ENCODE measurements at regions not wholly inside any gene's neighbourhood (a gene's known extent, or its start where the extent isn't known, plus 50 kb on each side); places are given as distances from the start of the nearest gene placed in this dataset.

DNA sequence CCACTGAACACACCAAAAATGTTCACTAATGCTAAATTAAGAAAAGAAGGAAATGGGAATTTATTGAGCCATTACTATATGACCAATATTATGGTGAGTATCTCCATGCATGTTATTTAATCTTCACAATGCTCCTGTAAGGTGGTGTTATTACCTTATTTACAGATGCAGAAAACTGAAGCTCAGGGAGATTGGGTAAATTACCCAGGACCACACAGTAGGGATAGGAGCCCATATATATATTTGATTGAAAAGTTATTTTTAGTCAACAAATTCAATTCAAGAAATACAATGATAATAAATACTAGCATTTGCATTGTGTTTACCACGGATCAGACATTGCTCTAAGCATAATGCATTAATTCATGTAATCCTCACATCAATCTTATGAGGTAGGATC lies 202.2 kb upstream of the FBXO11 start:
- TF ChIP-seq NFIC (IDR thresholded peaks at IDR 0.05) (no peak), TEAD4 (IDR thresholded peaks at IDR 0.05) (no peak), CREB1 (IDR thresholded peaks at IDR 0.05; ENCODE audit: low read depth) (no peak), EGR1 (IDR thresholded peaks at IDR 0.05) (no peak), YY1 (IDR thresholded peaks at IDR 0.05; ENCODE audit: low read depth) (no peak), FOXM1 (IDR thresholded peaks at IDR 0.05; ENCODE audit: borderline replicate concordance, low read depth) (no peak), RAD21 (IDR thresholded peaks at IDR 0.05; ENCODE audit: low read depth) (no peak), EP300 (IDR thresholded peaks at IDR 0.05; ENCODE audit: borderline replicate concordance) (no peak), TCF12 (IDR thresholded peaks at IDR 0.05; ENCODE audit: low read depth) (no peak), ZBTB7A (IDR thresholded peaks at IDR 0.05; ENCODE audit: low read depth) (no peak), CEBPB (IDR thresholded peaks at IDR 0.05) (no peak), TAF1 (IDR thresholded peaks at IDR 0.05; ENCODE audit: low read depth) (no peak)
- TF ChIP-seq, protein P1, sequence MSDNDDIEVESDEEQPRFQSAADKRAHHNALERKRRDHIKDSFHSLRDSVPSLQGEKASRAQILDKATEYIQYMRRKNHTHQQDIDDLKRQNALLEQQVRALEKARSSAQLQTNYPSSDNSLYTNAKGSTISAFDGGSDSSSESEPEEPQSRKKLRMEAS (IDR thresholded peaks at IDR 0.05): no peak
- TF ChIP-seq, protein P2, sequence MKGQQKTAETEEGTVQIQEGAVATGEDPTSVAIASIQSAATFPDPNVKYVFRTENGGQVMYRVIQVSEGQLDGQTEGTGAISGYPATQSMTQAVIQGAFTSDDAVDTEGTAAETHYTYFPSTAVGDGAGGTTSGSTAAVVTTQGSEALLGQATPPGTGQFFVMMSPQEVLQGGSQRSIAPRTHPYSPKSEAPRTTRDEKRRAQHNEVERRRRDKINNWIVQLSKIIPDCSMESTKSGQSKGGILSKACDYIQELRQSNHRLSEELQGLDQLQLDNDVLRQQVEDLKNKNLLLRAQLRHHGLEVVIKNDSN (IDR thresholded peaks at IDR 0.05): no peak
- TF ChIP-seq, protein P3, sequence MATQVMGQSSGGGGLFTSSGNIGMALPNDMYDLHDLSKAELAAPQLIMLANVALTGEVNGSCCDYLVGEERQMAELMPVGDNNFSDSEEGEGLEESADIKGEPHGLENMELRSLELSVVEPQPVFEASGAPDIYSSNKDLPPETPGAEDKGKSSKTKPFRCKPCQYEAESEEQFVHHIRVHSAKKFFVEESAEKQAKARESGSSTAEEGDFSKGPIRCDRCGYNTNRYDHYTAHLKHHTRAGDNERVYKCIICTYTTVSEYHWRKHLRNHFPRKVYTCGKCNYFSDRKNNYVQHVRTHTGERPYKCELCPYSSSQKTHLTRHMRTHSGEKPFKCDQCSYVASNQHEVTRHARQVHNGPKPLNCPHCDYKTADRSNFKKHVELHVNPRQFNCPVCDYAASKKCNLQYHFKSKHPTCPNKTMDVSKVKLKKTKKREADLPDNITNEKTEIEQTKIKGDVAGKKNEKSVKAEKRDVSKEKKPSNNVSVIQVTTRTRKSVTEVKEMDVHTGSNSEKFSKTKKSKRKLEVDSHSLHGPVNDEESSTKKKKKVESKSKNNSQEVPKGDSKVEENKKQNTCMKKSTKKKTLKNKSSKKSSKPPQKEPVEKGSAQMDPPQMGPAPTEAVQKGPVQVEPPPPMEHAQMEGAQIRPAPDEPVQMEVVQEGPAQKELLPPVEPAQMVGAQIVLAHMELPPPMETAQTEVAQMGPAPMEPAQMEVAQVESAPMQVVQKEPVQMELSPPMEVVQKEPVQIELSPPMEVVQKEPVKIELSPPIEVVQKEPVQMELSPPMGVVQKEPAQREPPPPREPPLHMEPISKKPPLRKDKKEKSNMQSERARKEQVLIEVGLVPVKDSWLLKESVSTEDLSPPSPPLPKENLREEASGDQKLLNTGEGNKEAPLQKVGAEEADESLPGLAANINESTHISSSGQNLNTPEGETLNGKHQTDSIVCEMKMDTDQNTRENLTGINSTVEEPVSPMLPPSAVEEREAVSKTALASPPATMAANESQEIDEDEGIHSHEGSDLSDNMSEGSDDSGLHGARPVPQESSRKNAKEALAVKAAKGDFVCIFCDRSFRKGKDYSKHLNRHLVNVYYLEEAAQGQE (IDR thresholded peaks at IDR 0.05; ENCODE audit: low read depth): no peak

DNA sequence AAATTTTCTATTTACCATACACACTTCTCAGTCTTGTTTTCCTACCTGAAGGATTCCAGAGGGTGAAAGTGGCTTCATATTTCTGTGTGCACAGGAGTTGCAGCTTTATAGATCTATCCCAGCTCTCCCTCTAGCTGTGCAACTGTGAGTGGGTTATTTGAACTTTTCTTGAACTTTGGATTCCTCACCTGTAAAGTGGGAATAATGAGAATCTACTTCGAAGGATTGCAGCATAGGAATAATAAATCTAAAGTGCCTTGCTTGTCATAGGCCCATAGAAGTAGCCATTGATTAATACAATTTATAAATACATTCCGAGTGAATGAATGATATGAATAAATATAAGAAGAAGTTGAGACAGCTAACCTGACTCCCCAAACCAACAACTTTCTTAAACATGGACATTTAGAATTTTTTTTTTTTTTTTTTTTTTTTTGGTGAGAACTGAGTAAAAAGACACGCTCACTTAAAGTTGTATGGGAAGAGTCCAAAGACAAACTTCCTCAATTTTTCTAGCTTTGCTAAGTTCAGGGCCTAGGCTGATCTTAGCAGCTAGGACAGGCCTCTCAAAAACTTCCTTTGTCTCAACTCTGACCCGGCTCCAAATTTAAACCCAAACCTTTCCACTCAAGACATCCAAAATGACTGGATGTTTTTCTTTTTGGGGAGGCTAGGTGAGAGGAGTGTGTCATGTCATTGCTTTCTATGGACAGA lies 203.3 kb upstream of the FBXO11 start:
- no peak for TF ChIP-seq CREB1 (IDR thresholded peaks at IDR 0.05; ENCODE audit: low read depth)

DNA sequence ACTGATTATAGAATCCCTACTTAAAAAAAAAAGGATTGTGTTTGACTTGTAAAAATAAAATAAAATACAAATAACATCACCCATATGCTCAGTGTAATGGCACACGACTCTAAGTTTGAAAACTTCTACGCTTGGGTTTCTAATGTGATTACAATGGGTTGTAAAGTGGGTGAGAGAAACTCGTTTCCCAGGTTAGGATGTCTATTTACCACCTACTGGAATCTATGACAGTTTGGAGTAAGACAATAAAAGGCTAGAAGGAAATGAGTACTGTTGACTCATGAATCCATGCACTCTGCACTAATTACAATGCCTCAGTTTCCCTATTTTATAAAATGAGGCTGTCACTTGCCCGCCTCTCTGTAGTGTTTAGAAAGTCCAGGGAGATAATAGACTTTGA lies 204.0 kb upstream of the FOXN2 start:
- TF ChIP-seq ZBTB7A (IDR thresholded peaks at IDR 0.05; ENCODE audit: low read depth) (no peak), TCF12 (IDR thresholded peaks at IDR 0.05; ENCODE audit: low read depth) (no peak), EGR1 (IDR thresholded peaks at IDR 0.05) (no peak), EP300 (IDR thresholded peaks at IDR 0.05; ENCODE audit: borderline replicate concordance) (no peak), CREB1 (IDR thresholded peaks at IDR 0.05; ENCODE audit: low read depth) (no peak), RAD21 (IDR thresholded peaks at IDR 0.05; ENCODE audit: low read depth) (no peak), TAF1 (IDR thresholded peaks at IDR 0.05; ENCODE audit: low read depth) (no peak), TEAD4 (IDR thresholded peaks at IDR 0.05) (no peak), CEBPB (IDR thresholded peaks at IDR 0.05) (no peak), YY1 (IDR thresholded peaks at IDR 0.05; ENCODE audit: low read depth) (no peak), NFIC (IDR thresholded peaks at IDR 0.05) (no peak), FOXM1 (IDR thresholded peaks at IDR 0.05; ENCODE audit: borderline replicate concordance, low read depth) (no peak)
- TF ChIP-seq, protein P3 (IDR thresholded peaks at IDR 0.05; ENCODE audit: low read depth): no peak
- TF ChIP-seq, protein P2 (IDR thresholded peaks at IDR 0.05): no peak
- TF ChIP-seq, protein P1 (IDR thresholded peaks at IDR 0.05): no peak

DNA sequence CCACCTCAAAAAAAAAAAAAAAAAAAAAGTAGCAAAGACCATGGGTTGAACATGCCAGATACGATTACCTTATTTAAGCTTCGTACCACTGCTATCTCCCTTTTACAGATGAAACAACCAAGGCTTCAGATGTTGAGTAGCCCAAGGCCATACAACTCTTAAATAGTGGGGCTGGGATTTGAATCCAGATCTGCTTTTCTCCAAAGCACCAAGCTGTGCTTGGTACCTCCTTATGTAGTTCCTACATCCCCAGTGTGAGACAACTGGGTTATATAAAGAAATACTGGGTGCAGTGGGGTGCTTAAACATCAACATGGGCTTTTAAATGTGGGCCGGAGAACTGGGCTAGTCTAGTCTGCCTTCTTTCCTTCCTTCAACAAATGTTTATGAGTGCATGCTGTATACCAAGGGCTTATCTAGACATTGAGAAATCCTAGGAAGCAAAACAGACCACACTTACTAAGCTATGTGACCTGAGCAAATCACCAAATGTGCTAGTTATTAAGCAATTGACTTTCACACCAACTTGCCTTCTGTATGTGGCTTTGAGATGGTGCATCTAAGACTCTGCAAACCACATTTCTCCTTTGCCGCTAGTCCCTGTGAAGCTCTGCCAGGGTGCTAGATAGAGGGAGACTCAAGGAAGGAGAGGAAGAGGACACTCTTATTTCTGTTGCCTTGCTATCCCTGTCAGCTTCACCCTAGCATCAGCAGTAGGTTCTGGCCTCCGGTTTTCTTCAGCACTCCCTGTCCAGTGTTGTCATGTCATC lies 201.4 kb upstream of the FOXN2 start:
- TF ChIP-seq TEAD4 (IDR thresholded peaks at IDR 0.05): no peak
- no peak for TF ChIP-seq RAD21 (IDR thresholded peaks at IDR 0.05; ENCODE audit: low read depth)
- TF ChIP-seq YY1 (IDR thresholded peaks at IDR 0.05; ENCODE audit: low read depth): no peak
- TF ChIP-seq, protein P3 (IDR thresholded peaks at IDR 0.05; ENCODE audit: low read depth): no peak
- TF ChIP-seq, protein P2 (IDR thresholded peaks at IDR 0.05): no peak
- TF ChIP-seq FOXM1 (IDR thresholded peaks at IDR 0.05; ENCODE audit: borderline replicate concordance, low read depth): no peak
- TF ChIP-seq, protein P1 (IDR thresholded peaks at IDR 0.05): no peak
- TF ChIP-seq EP300 (IDR thresholded peaks at IDR 0.05; ENCODE audit: borderline replicate concordance): no peak
- no peak for TF ChIP-seq CEBPB (IDR thresholded peaks at IDR 0.05)
- TF ChIP-seq EGR1 (IDR thresholded peaks at IDR 0.05): no peak
- TF ChIP-seq TAF1 (IDR thresholded peaks at IDR 0.05; ENCODE audit: low read depth): no peak
- no peak for TF ChIP-seq ZBTB7A (IDR thresholded peaks at IDR 0.05; ENCODE audit: low read depth)
- no peak for TF ChIP-seq NFIC (IDR thresholded peaks at IDR 0.05)
- no peak for TF ChIP-seq TCF12 (IDR thresholded peaks at IDR 0.05; ENCODE audit: low read depth)
- no peak for TF ChIP-seq CREB1 (IDR thresholded peaks at IDR 0.05; ENCODE audit: low read depth)
